VCaP (cell line): ENCODE measurements at regions not wholly inside any gene's neighbourhood (a gene's known extent, or its start where the extent isn't known, plus 50 kb on each side); places are given as distances from the start of the nearest gene placed in this dataset.
"Not testable (repeated sequence)": the region's sequence is repeated elsewhere in the genome, so short reads cannot be mapped to it uniquely, and the experiment has no call there.

Experiments used
- H3K27ac ChIP-seq: fragments of 450-650 bp; 2 replicates; pipeline ENCODE4 v1.5.1; 2017
- TF ChIP-seq, protein P1 (sequence below): fragments of 450-650 bp; conservative IDR thresholded peaks from 2 replicates; pipeline ENCODE4 v1.5.1; 2017; ENCODE audit warnings: mild to moderate bottlenecking, moderate library complexity

DNA sequence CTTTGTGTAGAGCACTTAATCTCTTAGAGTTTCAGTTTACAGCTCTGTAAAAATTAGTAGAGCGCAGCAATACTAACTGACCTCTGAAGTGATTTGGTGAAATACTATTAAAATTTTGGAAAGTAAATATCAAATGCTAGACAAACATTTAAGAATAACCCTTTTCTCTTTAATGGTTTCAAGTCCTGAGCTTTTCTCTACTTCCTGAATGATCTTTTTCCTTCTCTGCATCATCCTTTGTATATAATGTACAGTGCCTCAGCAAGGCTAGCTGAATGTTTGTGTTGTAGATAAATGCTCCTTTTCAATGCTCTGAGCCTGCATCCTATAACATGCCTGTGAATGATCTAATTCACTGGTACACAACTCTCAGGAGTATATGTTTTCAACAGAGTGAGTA lies 272.9 kb downstream of the ADGRL2 start:
- TF ChIP-seq, protein P1, sequence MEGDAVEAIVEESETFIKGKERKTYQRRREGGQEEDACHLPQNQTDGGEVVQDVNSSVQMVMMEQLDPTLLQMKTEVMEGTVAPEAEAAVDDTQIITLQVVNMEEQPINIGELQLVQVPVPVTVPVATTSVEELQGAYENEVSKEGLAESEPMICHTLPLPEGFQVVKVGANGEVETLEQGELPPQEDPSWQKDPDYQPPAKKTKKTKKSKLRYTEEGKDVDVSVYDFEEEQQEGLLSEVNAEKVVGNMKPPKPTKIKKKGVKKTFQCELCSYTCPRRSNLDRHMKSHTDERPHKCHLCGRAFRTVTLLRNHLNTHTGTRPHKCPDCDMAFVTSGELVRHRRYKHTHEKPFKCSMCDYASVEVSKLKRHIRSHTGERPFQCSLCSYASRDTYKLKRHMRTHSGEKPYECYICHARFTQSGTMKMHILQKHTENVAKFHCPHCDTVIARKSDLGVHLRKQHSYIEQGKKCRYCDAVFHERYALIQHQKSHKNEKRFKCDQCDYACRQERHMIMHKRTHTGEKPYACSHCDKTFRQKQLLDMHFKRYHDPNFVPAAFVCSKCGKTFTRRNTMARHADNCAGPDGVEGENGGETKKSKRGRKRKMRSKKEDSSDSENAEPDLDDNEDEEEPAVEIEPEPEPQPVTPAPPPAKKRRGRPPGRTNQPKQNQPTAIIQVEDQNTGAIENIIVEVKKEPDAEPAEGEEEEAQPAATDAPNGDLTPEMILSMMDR = no peak
- peak overlapping the region; percentile 65 for H3K27ac ChIP-seq

DNA sequence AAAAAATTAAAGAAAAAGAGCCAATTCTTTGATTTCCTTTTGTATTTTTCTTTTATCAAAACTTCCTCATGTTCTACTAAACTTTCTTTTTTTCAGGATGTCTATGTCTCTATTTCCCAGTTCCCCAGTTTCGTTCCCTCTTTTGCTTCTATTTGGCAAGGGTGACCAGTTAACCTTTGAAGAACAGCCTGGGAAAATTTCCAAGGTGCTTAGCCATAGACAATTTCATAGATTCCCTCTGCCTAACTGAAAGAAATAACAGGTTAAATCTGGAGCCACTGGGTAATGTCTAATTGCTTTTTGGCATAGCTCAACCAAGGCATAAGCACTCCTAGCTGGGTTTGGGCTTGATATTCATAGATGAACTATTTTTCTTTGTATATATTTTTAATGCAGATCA lies 272.3 kb downstream of the ADGRL2 start:
- H3K27ac ChIP-seq = peak overlapping the region; percentile 65
- TF ChIP-seq, protein P1 = no peak

DNA sequence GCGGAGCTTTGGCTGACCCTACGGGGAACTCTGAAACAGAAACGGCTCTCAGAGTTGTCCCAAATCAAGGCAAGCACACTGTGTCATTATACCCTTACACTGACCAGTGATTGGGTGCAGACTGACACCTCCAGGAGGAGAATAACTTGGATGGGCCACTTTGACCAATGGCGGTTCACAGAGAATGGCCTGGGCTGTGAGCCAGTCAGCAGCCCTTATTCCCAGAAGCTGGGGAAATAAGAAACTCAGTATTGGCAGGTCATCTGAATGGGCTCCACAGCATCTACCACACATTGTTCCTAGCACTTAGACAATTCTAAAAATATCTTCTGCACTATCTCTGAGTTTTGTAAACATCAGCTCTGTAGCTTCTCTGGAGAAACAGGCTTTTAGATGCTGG lies 265.2 kb downstream of the ADGRL2 start:
- H3K27ac ChIP-seq = no peak overlapping the region
- TF ChIP-seq, protein P1 = no peak

DNA sequence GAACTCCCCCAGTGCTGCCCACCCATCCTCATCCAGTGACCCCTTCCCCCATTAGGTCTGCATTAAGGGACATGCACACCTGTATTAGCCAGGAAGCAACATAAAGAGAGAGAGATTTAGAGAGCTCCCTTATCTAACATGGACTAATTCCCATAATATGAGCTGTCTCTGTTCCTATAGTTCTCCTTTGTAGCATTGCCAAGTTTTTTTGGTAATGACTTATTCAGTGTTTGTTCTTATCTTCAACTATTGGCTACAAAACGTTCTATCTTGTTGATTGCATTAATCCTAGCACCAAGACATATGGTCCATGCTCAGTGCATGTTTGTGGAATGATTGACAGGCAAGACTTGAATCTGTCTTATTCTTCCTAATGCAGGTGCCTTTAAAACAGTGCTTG lies 264.0 kb downstream of the ADGRL2 start:
- H3K27ac ChIP-seq = no peak overlapping the region
- TF ChIP-seq, protein P1 = no peak

DNA sequence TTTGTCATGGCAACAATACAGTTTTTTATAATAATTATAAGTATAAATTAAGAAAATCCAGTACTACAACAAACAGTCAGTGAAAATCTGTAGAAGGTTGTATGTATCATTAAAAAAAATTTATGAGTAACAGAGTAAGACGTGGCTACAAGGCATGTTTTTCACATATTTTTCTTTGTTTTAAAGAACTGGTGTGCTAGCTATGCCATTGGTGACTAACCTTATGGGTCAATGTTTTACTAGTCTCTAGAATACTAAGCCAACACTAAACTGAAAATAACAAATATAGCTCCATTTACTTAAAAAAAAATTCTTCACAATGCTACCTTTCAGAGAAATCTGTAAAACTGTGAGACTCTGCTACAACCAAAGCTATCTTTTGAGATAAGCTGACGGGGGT lies 261.5 kb downstream of the ADGRL2 start:
- TF ChIP-seq, protein P1 = no peak
- no peak overlapping the region for H3K27ac ChIP-seq

DNA sequence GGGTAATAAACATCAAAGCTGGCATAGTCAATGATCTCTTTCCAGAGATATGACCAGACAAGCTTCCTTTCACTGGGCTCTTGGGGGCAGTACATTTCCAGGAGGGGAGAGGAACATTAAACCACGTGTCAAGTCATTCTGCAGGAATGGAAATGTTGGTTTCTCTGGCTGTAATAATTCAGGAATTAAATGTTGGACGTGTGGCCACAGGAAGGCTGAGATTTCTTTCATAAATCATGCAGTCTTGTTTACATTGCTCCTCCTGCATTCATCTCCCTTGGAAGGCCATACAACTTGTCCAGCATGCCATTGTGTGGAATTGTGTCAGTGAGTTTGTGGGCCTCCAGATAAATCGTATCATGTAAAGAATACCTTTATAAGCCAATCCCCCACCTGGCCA lies 259.2 kb downstream of the ADGRL2 start:
- TF ChIP-seq, protein P1 = no peak
- no peak overlapping the region for H3K27ac ChIP-seq

DNA sequence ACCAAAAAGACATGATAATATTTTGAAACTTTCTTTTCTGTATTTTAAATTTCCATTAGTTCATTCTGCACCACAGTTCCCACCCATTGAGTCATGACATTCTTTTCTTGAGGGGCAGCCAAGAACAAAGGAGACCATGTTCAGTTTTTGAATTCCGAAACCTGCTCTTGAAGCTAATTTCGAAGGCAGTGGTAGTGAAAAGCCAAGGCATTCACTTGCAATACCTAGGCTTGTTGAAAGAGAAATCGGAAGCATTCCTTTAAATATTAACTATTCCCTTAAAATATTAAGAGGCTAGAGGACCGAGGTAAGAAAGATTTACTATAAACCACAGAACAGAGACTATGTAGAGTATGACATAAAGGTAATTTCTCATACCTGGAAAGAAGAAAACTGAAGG lies 256.3 kb downstream of the ADGRL2 start:
- H3K27ac ChIP-seq = no peak overlapping the region
- TF ChIP-seq, protein P1 = no peak

DNA sequence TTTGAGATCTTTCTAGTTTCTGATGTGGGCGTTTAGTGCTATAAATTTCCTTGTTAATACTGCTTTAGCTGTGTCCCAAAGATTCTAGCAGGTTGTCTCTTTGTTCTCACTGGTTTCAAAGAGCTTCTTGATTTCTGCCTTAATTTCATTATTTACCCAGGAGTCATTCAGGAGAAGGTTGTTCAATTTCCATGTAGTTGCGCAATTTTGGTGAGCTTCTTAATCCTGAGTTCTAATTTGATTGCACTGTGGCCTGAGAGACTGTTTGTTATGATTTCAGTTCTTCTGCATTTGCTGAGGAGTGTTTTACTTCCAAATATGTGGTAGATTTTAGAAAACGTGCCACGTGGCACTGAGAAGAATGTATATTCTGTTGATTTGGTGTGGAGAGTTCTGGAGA lies 254.6 kb downstream of the ADGRL2 start:
- not testable (repeated sequence) for H3K27ac ChIP-seq
